ENCODE measurements at regions not wholly inside any gene's neighbourhood (a gene's known extent, or its start where the extent isn't known, plus 50 kb on each side); places are given as distances from the start of the nearest gene placed in this dataset.

GRCh38 chr15:99511531-99511865 is 54.3 kb upstream of the MEF2A start:
- Mint-ChIP-seq H3K4me1 (ENCODE audit: unreplicated experiment) (peaks cover 35% of the 10 kb centered on the region), H3K4me3 (ENCODE audit: unreplicated experiment) (peak overlapping the region; percentile 10), H3K27ac (ENCODE audit: unreplicated experiment) (peak overlapping the region; percentile 41), H3K36me3 (ENCODE audit: unreplicated experiment) (no peaks in the 10 kb centered on the region), H3K9me3 (ENCODE audit: unreplicated experiment) (peaks cover 10% of the 10 kb centered on the region), H3K27me3 (ENCODE audit: unreplicated experiment) (no peaks in the 10 kb centered on the region)
- no peak for TF ChIP-seq CTCF (IDR thresholded peaks at IDR 0.05)
- no peak for DNase-seq (ENCODE audit: extremely low spot score, unreplicated experiment)

DNA sequence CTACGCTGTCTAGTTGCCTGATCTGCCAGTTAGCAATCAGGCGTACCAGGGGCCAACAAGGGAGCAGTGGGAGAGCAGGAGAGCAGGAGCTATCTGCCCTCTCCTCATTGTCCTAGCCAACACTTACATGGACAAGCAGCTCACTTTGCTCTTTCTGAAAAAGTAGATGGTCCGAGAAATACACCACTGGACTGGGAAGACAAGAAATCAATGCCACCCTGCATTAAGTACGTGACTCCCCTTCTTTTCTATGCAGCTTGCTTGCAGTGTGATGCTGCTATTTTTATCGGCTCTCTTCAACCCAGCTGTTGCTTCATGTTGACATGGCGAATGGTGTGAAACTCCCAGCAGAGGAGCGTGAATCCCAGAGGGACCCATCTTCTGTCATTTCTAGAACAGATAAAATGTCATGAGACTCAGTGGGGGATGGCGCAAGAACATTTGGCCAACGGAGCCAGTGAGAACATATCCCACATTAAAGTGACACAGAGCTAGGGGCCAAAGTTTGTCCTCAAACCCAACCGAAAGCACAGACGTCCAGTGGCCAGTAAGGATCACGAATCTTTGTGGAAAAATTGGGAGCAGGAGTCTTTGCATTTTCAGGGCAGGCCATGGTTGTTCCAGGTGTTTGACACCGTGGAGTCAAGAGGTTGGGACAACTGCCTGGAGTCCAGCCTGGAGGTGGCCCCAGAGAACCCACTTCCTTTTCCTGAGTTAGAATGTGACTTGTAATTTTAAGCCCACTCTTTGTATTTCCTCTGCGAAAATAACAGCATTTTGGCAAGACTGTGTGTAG is 53.7 kb upstream of the MEF2A start:
- DNase-seq (ENCODE audit: extremely low spot score, unreplicated experiment), result no peak
- peak overlapping the region; percentile 10 for H3K4me3 Mint-ChIP-seq (ENCODE audit: unreplicated experiment)
- TF ChIP-seq CTCF (IDR thresholded peaks at IDR 0.05), result no peak
- H3K36me3 Mint-ChIP-seq (ENCODE audit: unreplicated experiment), result no peaks in the 10 kb centered on the region
- H3K4me1 Mint-ChIP-seq (ENCODE audit: unreplicated experiment), result peaks cover 33% of the 10 kb centered on the region
- no peaks in the 10 kb centered on the region for H3K27me3 Mint-ChIP-seq (ENCODE audit: unreplicated experiment)
- H3K27ac Mint-ChIP-seq (ENCODE audit: unreplicated experiment), result peak overlapping the region; percentile 41
- peaks cover 10% of the 10 kb centered on the region for H3K9me3 Mint-ChIP-seq (ENCODE audit: unreplicated experiment)

- H3K36me3 Mint-ChIP-seq (ENCODE audit: unreplicated experiment), result no peaks in the 10 kb centered on the region
- DNase-seq (ENCODE audit: extremely low spot score, unreplicated experiment), result no peak
- no peaks in the 10 kb centered on the region for H3K27me3 Mint-ChIP-seq (ENCODE audit: unreplicated experiment)
- peaks cover 21% of the 10 kb centered on the region for H3K4me1 Mint-ChIP-seq (ENCODE audit: unreplicated experiment)
- H3K4me3 Mint-ChIP-seq (ENCODE audit: unreplicated experiment), result no peak overlapping the region
- H3K27ac Mint-ChIP-seq (ENCODE audit: unreplicated experiment), result no peak overlapping the region
- TF ChIP-seq CTCF (IDR thresholded peaks at IDR 0.05), result no peak
- H3K9me3 Mint-ChIP-seq (ENCODE audit: unreplicated experiment), result peaks cover 10% of the 10 kb centered on the region
Observed at GRCh38 chr15:99514306-99514705, 51.5 kb upstream of the MEF2A start.

Measured in osteocyte (in vitro differentiated cells).